T-helper 1 cell treated with Interleukin-12 subunit alpha and Interleukin-12 subunit beta and Interleukin-4 antibody, amounts not matched to agents 30 μg/mL and 1 μg/mL, for 36 hours (primary cell): ENCODE measurements at regions not wholly inside any gene's neighbourhood (a gene's known extent, or its start where the extent isn't known, plus 50 kb on each side); places are given as distances from the start of the nearest gene placed in this dataset.
"Not testable (repeated sequence)": the region's sequence is repeated elsewhere in the genome, so short reads cannot be mapped to it uniquely, and the experiment has no call there.

Experiments
- H3K27ac Mint-ChIP-seq: one replicate; pipeline ENCODE4 v1.8.0; 2021; ENCODE audit warnings: mild to moderate bottlenecking, mixed read lengths
- H3K27me3 Mint-ChIP-seq: one replicate; pipeline ENCODE4 v1.8.0; 2021; ENCODE audit warnings: low read depth, mixed read lengths
- H3K36me3 Mint-ChIP-seq: one replicate; pipeline ENCODE4 v1.8.0; 2021; ENCODE audit warnings: low read depth, mixed read lengths
- H3K4me1 Mint-ChIP-seq: one replicate; pipeline ENCODE4 v1.8.0; 2021; ENCODE audit warnings: low read depth, mixed read lengths
- H3K4me3 Mint-ChIP-seq: one replicate; pipeline ENCODE4 v1.8.0; 2021; ENCODE audit warnings: mild to moderate bottlenecking, moderate library complexity, mixed read lengths
- H3K9me3 Mint-ChIP-seq: one replicate; pipeline ENCODE4 v1.8.0; 2021; ENCODE audit warnings: mixed read lengths

- no peak overlapping the region for H3K27ac Mint-ChIP-seq
- peaks cover 7% of the 10 kb centered on the region for H3K27me3 Mint-ChIP-seq
- no peaks in the 10 kb centered on the region for H3K4me1 Mint-ChIP-seq
- H3K36me3 Mint-ChIP-seq, result no peaks in the 10 kb centered on the region
- no peaks in the 10 kb centered on the region for H3K9me3 Mint-ChIP-seq
- H3K4me3 Mint-ChIP-seq, result no peak overlapping the region
Measured at GRCh38 chr7:96770758-96771157, 61.1 kb upstream of the SEM1 start.

DNA sequence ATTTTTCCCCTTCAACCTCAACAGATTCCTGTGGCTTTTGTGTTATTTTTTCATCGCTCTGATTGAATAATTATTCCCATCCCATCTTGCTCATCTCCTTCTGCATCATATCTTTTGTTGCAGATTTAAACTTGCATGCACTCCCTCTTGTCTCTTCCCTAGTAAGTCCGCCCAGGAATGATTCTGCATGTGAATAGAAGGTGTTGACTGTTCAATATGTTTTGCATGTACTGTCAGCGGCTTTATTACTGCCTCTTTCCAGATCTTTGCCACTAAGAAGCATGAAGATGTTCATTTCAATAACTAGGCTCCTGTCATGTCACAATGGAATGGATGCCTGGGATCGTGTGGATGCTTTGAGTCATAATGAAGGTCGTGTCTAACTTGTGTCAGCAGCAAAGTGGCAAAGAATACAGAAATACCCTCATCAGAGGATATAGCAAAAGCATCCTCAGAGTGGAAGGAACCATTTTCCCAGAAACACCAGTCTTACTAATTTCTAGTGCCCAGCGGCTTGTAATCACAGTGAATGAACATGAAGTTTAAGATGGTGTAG lies 62.6 kb upstream of the SEM1 start:
- Mint-ChIP-seq H3K27me3 (peaks cover 9% of the 10 kb centered on the region), H3K27ac (no peak overlapping the region), H3K4me3 (no peak overlapping the region), H3K4me1 (no peaks in the 10 kb centered on the region), H3K9me3 (no peaks in the 10 kb centered on the region), H3K36me3 (no peaks in the 10 kb centered on the region)

DNA sequence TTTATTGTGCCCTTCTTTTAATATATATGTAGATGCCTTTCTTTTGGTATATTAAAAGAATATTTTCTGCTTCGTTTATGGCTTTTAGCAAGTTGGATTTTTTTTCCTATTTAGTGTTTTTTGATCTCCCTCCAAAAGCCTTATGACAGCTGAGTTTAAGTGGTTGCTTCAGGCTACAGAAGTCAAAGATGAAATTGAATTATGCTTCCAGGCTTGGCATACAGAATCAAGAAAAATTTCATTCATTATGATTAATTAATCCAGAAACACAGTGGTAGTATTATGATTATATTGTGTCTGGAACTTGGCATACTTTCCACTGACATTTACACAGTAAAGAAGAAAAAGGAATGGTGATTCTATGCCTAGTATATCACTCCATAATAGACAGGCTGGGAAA lies 63.8 kb upstream of the SEM1 start:
- no peak overlapping the region for H3K27ac Mint-ChIP-seq
- H3K27me3 Mint-ChIP-seq, result peaks cover 9% of the 10 kb centered on the region
- no peaks in the 10 kb centered on the region for H3K4me1 Mint-ChIP-seq
- H3K4me3 Mint-ChIP-seq, result no peak overlapping the region
- H3K36me3 Mint-ChIP-seq, result no peaks in the 10 kb centered on the region
- no peaks in the 10 kb centered on the region for H3K9me3 Mint-ChIP-seq

- Mint-ChIP-seq H3K27ac (no peak overlapping the region), H3K4me3 (no peak overlapping the region), H3K9me3 (no peaks in the 10 kb centered on the region), H3K36me3 (no peaks in the 10 kb centered on the region), H3K27me3 (peaks cover 9% of the 10 kb centered on the region), H3K4me1 (no peaks in the 10 kb centered on the region)
Measured at GRCh38 chr7:96774358-96774757, 64.7 kb upstream of the SEM1 start.

DNA sequence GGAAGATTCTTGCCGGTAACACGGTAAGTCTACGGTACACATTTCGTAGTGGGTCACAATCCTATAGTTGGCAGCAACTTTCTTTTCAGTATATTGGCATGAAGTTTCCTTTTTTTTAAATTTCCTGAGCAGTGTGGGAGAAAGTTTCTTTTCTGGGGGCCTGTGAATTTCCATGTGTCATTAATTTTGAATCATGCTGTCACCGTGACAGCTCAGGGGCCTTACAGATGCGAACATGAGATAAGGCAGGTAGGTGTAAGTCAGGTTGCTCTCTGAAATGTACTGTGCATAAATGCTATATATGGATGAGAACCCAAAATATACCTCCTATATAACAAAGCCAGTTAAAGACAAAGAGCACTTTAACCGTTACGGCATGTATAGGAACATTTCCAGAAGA lies 65.4 kb upstream of the SEM1 start:
- Mint-ChIP-seq H3K27ac (no peak overlapping the region), H3K27me3 (peaks cover 9% of the 10 kb centered on the region), H3K4me3 (no peak overlapping the region), H3K36me3 (no peaks in the 10 kb centered on the region), H3K4me1 (no peaks in the 10 kb centered on the region), H3K9me3 (no peaks in the 10 kb centered on the region)

DNA sequence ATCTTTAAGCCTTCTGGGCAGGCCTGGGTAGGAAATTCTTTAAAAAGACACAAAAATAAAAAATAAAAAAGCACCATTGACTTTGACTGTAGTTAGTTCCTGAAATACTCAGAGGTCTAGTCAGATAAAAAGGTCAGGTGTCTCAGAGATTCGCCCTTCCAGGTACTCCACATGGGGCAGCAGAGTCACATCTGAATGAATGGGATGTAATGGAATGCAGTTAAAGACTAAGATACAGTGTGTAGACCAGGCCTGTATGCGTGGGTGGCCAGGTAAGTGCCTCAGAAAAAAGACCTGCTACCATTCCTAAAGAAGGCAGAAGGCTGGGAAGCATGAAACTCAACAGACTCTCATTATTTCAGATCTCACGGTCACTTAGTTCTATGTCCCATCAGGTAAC lies 68.6 kb upstream of the SEM1 start:
- Mint-ChIP-seq H3K36me3 (no peaks in the 10 kb centered on the region), H3K27me3 (peaks cover 13% of the 10 kb centered on the region), H3K4me1 (no peaks in the 10 kb centered on the region), H3K4me3 (no peak overlapping the region), H3K9me3 (no peaks in the 10 kb centered on the region), H3K27ac (no peak overlapping the region)

DNA sequence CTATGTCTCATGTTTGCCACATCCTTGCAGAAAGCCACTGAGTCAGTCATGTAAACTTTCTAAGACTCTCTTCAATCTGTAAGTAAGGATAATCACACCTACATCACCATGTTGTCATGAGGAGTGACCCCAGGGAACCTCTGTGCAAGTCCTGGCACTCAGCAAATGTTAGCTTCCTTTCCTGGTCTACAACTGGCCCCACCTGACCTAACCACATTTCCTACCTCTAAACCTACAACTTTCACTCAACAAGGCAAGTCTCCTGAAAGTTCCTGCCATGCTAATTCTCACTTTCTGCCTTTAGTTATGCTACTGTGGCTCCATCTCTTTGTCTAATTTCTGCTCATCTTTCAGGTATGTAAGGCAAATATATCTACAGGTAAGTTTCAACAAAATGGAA lies 72.3 kb upstream of the SEM1 start:
- Mint-ChIP-seq H3K27ac (no peak overlapping the region), H3K4me1 (no peaks in the 10 kb centered on the region), H3K9me3 (no peaks in the 10 kb centered on the region), H3K27me3 (peaks cover 4% of the 10 kb centered on the region), H3K36me3 (no peaks in the 10 kb centered on the region), H3K4me3 (no peak overlapping the region)

DNA sequence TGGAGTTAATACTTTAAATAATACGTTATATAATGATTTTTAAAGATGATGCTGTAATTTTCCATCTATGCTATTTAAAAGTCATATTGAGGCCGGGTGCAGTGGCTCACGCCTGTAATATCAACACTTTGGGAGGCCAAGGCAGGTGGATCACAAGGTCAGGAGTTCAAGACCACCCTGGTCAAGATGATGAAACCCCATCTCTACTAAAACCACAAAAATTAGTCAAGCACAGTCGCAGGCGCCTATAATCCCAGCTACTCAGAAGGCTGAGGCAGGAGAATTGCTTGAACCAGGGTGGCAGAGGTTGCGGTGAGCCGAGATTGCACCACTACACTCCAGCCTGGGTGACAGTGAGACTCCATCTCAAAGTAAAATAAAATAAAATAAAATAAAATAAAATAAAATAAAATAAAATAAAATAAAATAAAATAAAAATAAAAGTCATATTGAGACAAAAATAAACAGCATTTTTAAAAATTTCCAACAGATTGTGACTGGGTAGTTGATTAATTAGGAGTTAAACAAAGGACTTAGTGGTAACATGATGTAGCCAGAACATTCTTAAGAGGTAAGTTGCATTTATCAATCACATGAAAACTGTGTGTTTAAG lies 73.1 kb upstream of the SEM1 start:
- H3K9me3 Mint-ChIP-seq, H3K36me3 Mint-ChIP-seq, H3K4me1 Mint-ChIP-seq, H3K27ac Mint-ChIP-seq, H3K4me3 Mint-ChIP-seq, H3K27me3 Mint-ChIP-seq: not testable (repeated sequence)

DNA sequence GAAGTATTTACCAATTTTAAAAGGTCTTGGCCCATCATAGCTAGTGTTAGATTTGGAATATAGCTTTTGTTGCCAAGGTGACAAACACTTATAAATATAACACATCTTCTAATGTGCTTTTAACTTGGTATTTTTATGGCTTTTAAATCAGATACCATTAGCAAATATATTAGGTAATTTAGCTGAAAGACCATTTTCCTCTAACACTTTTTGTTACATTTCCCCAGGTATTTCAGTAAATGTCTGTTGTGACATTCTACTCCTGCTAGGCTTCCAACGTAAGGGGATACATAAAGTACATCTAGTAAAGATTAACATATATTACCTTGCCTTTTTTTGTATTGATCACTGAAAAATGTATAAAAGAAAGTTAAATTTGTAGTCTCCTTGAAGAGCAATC lies 75.0 kb upstream of the SEM1 start:
- no peak overlapping the region for H3K4me3 Mint-ChIP-seq
- no peaks in the 10 kb centered on the region for H3K36me3 Mint-ChIP-seq
- H3K27me3 Mint-ChIP-seq, result peaks cover 7% of the 10 kb centered on the region
- H3K4me1 Mint-ChIP-seq, result no peaks in the 10 kb centered on the region
- no peak overlapping the region for H3K27ac Mint-ChIP-seq
- no peaks in the 10 kb centered on the region for H3K9me3 Mint-ChIP-seq

DNA sequence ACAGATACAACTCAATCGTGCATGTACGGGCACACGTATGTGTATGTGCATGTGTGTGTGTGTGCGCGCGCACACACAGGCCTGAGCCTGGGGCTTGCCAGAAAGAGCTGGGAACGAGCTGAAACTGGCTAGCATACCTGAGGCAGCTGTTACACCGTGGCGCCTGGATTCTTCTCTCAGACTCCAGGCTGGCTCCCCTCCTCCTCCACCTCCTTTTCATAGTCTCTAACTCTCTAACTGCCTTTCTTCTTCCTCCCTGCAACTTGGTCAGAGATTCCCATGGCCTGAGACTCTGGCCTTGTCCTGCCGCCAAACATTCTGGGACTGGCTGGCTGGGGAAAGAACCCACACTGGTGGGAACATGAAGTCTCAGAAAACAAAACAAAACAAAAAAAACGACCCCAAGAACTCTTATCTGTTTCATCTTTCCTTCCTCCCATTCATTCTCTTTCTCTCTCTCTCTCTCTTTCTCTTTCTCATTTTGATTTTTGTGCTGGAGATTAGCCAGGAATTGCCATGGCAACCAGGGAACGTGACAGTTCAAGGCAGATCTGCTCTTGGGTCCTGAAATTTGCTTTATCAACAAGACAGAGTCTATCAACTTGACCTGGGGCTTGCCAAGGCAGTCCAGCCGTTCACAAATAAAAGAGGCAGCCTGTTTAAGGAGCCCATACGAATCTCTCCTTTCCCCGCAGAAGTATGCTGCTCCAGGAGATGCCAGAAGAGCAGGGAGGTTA lies 76.8 kb upstream of the SEM1 start:
- H3K27me3 Mint-ChIP-seq, result peaks cover 3% of the 10 kb centered on the region
- no peak overlapping the region for H3K27ac Mint-ChIP-seq
- no peaks in the 10 kb centered on the region for H3K9me3 Mint-ChIP-seq
- no peaks in the 10 kb centered on the region for H3K36me3 Mint-ChIP-seq
- H3K4me1 Mint-ChIP-seq, result no peaks in the 10 kb centered on the region
- H3K4me3 Mint-ChIP-seq, result no peak overlapping the region

DNA sequence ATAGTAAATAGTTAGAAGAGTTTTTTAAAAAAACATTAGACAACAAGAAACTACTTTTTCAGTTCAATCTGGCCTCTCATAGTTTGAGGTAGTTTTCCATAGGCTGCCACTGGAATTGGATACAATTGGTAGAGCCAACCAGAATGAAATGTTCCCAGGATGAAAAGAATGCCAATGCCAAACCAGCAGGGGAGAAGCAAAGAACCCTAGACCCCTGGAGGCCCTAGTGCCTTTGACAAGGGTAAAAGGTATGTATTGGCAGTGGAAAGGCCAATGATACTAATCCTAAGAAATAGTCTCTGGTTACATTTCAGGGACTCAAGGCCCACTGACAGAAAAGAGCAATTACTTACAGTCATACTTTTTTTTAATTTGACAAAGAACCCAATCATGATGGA lies 77.4 kb upstream of the SEM1 start:
- Mint-ChIP-seq H3K27ac (no peak overlapping the region), H3K4me3 (no peak overlapping the region), H3K9me3 (no peaks in the 10 kb centered on the region), H3K36me3 (no peaks in the 10 kb centered on the region), H3K27me3 (peaks cover 7% of the 10 kb centered on the region), H3K4me1 (no peaks in the 10 kb centered on the region)

- Mint-ChIP-seq H3K4me1 (no peaks in the 10 kb centered on the region), H3K4me3 (no peak overlapping the region), H3K36me3 (no peaks in the 10 kb centered on the region), H3K27me3 (peaks cover 7% of the 10 kb centered on the region), H3K27ac (no peak overlapping the region), H3K9me3 (no peaks in the 10 kb centered on the region)
Measured at GRCh38 chr7:96789914-96790313, 80.3 kb upstream of the SEM1 start.

GRCh38 chr7:96792115-96792514 lies 82.5 kb upstream of the SEM1 start:
- Mint-ChIP-seq H3K9me3 (no peaks in the 10 kb centered on the region), H3K27ac (no peak overlapping the region), H3K36me3 (no peaks in the 10 kb centered on the region), H3K4me3 (no peak overlapping the region), H3K27me3 (peaks cover 7% of the 10 kb centered on the region), H3K4me1 (no peaks in the 10 kb centered on the region)

DNA sequence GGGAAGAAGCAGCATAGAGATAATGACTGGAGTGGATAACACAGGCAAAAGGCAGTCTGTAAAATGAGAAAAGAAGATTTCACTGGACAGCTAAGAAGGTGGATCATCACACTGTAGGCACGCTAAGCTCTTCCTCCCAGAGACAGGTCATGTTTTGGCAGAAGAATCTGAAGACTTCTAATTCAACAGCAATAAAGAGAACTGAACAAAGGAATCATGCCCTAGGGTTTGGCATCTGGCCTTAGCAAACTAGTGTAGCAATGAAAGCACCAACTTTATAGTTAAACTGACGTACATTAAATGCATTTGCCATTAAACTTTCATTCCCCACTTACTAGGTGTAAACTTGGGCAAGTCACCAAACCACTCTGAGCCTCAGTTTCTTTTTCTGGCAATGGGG lies 84.4 kb upstream of the SEM1 start:
- Mint-ChIP-seq H3K4me1 (no peaks in the 10 kb centered on the region), H3K27me3 (peaks cover 7% of the 10 kb centered on the region), H3K36me3 (no peaks in the 10 kb centered on the region), H3K4me3 (no peak overlapping the region), H3K27ac (no peak overlapping the region), H3K9me3 (no peaks in the 10 kb centered on the region)

- no peaks in the 10 kb centered on the region for H3K27me3 Mint-ChIP-seq
Measured at GRCh38 chr7:96800122-96800521, 90.5 kb upstream of the SEM1 start.

More at GRCh38 chr7:96800122-96800521, 90.5 kb upstream of the SEM1 start:
- H3K4me3 Mint-ChIP-seq, result no peak overlapping the region
- no peak overlapping the region for H3K27ac Mint-ChIP-seq
- no peaks in the 10 kb centered on the region for H3K4me1 Mint-ChIP-seq
- no peaks in the 10 kb centered on the region for H3K9me3 Mint-ChIP-seq
- H3K36me3 Mint-ChIP-seq, result no peaks in the 10 kb centered on the region
